Type B pancreatic cell (in vitro differentiated cells): ENCODE measurements at regions not wholly inside any gene's neighbourhood (a gene's known extent, or its start where the extent isn't known, plus 50 kb on each side); places are given as distances from the start of the nearest gene placed in this dataset.

Experiments
- DNase-seq: peaks from one replicate; pipeline ENCODE4 v3.0.0; 2021; ENCODE audit warnings: mixed read lengths; ENCODE audit not compliant: unreplicated experiment; ENCODE audit errors: extremely low spot score
- H3K27ac Mint-ChIP-seq: 2 replicates; pipeline ENCODE4 v1.8.0; 2021; ENCODE audit warnings: mild to moderate bottlenecking, mixed read lengths
- H3K27me3 Mint-ChIP-seq: 2 replicates; pipeline ENCODE4 v1.8.0; 2021; ENCODE audit warnings: mixed read lengths
- H3K36me3 Mint-ChIP-seq: 2 replicates; pipeline ENCODE4 v1.8.0; 2021; ENCODE audit warnings: mixed read lengths
- H3K4me1 Mint-ChIP-seq: one replicate; pipeline ENCODE4 v1.8.0; 2021; ENCODE audit warnings: mixed read lengths; ENCODE audit not compliant: unreplicated experiment
- H3K4me3 Mint-ChIP-seq: 2 replicates; pipeline ENCODE4 v1.8.0; 2021; ENCODE audit warnings: mild to moderate bottlenecking, mixed read lengths
- H3K9me3 Mint-ChIP-seq: 2 replicates; pipeline ENCODE4 v1.8.0; 2021; ENCODE audit warnings: mixed read lengths
- CTCF ChIP-seq: fragments of 200-600 bp; sonication (generic); conservative IDR thresholded peaks from 2 replicates; pipeline ENCODE4 v1.5.0; 2021; ENCODE audit warnings: antibody characterized with exemption, mild to moderate bottlenecking

- H3K9me3 Mint-ChIP-seq, result no peaks in the 10 kb centered on the region
- peaks cover 3% of the 10 kb centered on the region for H3K27me3 Mint-ChIP-seq
- no peak overlapping the region for H3K4me3 Mint-ChIP-seq
- no peaks in the 10 kb centered on the region for H3K4me1 Mint-ChIP-seq
- no peaks in the 10 kb centered on the region for H3K36me3 Mint-ChIP-seq
- TF ChIP-seq CTCF, result no peak
- DNase-seq, result no peak
- no peak overlapping the region for H3K27ac Mint-ChIP-seq
Measured at GRCh38 chr9:116060631-116061030, 93.0 kb upstream of the PAPPA start.

GRCh38 chr9:116061546-116062205 is 91.9 kb upstream of the PAPPA start:
- no peaks in the 10 kb centered on the region for H3K36me3 Mint-ChIP-seq
- H3K27me3 Mint-ChIP-seq, result peaks cover 3% of the 10 kb centered on the region
- no peaks in the 10 kb centered on the region for H3K9me3 Mint-ChIP-seq
- no peak for TF ChIP-seq CTCF
- DNase-seq, result no peak
- no peak overlapping the region for H3K27ac Mint-ChIP-seq
- no peak overlapping the region for H3K4me3 Mint-ChIP-seq
- no peaks in the 10 kb centered on the region for H3K4me1 Mint-ChIP-seq

GRCh38 chr9:116062206-116062550 is 91.4 kb upstream of the PAPPA start:
- no peaks in the 10 kb centered on the region for H3K9me3 Mint-ChIP-seq
- no peak overlapping the region for H3K4me3 Mint-ChIP-seq
- peaks cover 3% of the 10 kb centered on the region for H3K27me3 Mint-ChIP-seq
- no peak overlapping the region for H3K27ac Mint-ChIP-seq
- H3K36me3 Mint-ChIP-seq, result no peaks in the 10 kb centered on the region
- H3K4me1 Mint-ChIP-seq, result no peaks in the 10 kb centered on the region
- DNase-seq, result no peak
- TF ChIP-seq CTCF, result no peak

GRCh38 chr9:116064970-116065369 is 88.6 kb upstream of the PAPPA start:
- Mint-ChIP-seq H3K36me3 (no peaks in the 10 kb centered on the region), H3K27me3 (peaks cover 3% of the 10 kb centered on the region), H3K9me3 (no peaks in the 10 kb centered on the region), H3K27ac (no peak overlapping the region), H3K4me1 (no peaks in the 10 kb centered on the region), H3K4me3 (no peak overlapping the region)
- DNase-seq, result no peak
- no peak for TF ChIP-seq CTCF

GRCh38 chr9:116066221-116066620 is 87.4 kb upstream of the PAPPA start:
- no peak overlapping the region for H3K27ac Mint-ChIP-seq
- TF ChIP-seq CTCF, result no peak
- no peaks in the 10 kb centered on the region for H3K4me1 Mint-ChIP-seq
- H3K4me3 Mint-ChIP-seq, result no peak overlapping the region
- peaks cover 3% of the 10 kb centered on the region for H3K27me3 Mint-ChIP-seq
- no peak for DNase-seq
- H3K9me3 Mint-ChIP-seq, result no peaks in the 10 kb centered on the region
- no peaks in the 10 kb centered on the region for H3K36me3 Mint-ChIP-seq

- no peak overlapping the region for H3K4me3 Mint-ChIP-seq
- no peak for TF ChIP-seq CTCF
- H3K4me1 Mint-ChIP-seq, result no peaks in the 10 kb centered on the region
Measured at GRCh38 chr9:116067566-116067965, 86.0 kb upstream of the PAPPA start.

More at GRCh38 chr9:116067566-116067965, 86.0 kb upstream of the PAPPA start:
- no peaks in the 10 kb centered on the region for H3K9me3 Mint-ChIP-seq
- H3K27ac Mint-ChIP-seq, result no peak overlapping the region
- H3K27me3 Mint-ChIP-seq, result peaks cover 3% of the 10 kb centered on the region
- no peaks in the 10 kb centered on the region for H3K36me3 Mint-ChIP-seq
- DNase-seq, result no peak
